H1 (cell line): ENCODE measurements at regions not wholly inside any gene's neighbourhood (a gene's known extent, or its start where the extent isn't known, plus 50 kb on each side); places are given as distances from the start of the nearest gene placed in this dataset.

ENCODE experiments used
- CTCF ChIA-PET: fragments of 300-600 bp; sonication (Branson Sonifier 250); formaldehyde crosslinking; loops from one replicate; lab custom pipeline; 2021; ENCODE audit not compliant: partially characterized antibody; lab: Charles Lee
- POLR2A ChIA-PET: fragments of 300-600 bp; sonication (Branson Sonifier 250); formaldehyde crosslinking; loops from one replicate; lab custom pipeline; 2021; ENCODE audit warnings: inconsistent platforms; ENCODE audit not compliant: partially characterized antibody; lab: Charles Lee
- DNase-seq, 2 experiments: peaks; one replicate each; pipeline versions ENCODE4 v3.0.0 to v3.0.0-alpha.2; 2010 to 2022; ENCODE audit warnings: low spot score in 2 of 2, low read depth in 1 of 2, mixed read lengths in 1 of 2
- FAIRE-seq: peaks from 2 replicates; lab custom pipeline; 2011; peaks lifted over from hg19 to GRCh38; lab: Jason Lieb, UNC
- H2AFZ ChIP-seq: 2 replicates; pipeline ENCODE4 v1.8.1; 2012; ENCODE audit warnings: low read length, inconsistent platforms
- H2AK5ac ChIP-seq: 2 replicates; pipeline ENCODE4 v1.6.1; 2013; ENCODE audit warnings: low read depth, low read length
- H2BK120ac ChIP-seq: replicated peaks from 2 replicates; pipeline ENCODE3; 2013; ENCODE audit warnings: low read depth, low read length, inconsistent platforms
- H2BK12ac ChIP-seq: 2 replicates; pipeline ENCODE4 v1.6.1; 2013; ENCODE audit warnings: low read depth, low read length
- H2BK15ac ChIP-seq: 2 replicates; pipeline ENCODE4 v1.6.1; 2013; ENCODE audit warnings: low read length
- H2BK20ac ChIP-seq: 2 replicates; pipeline ENCODE4 v1.6.1; 2013; ENCODE audit warnings: low read length
- H2BK5ac ChIP-seq: 2 replicates; pipeline ENCODE4 v1.6.1; 2013; ENCODE audit warnings: low read depth, low read length
- H3K14ac ChIP-seq: 2 replicates; pipeline ENCODE4 v1.6.1; 2013; ENCODE audit warnings: inconsistent platforms; ENCODE audit not compliant: insufficient read length
- H3K18ac ChIP-seq: 2 replicates; pipeline ENCODE4 v1.6.1; 2013; ENCODE audit warnings: low read length; ENCODE audit errors: extremely low read depth
- H3K23ac ChIP-seq: 2 replicates; pipeline ENCODE4 v1.6.1; 2013; ENCODE audit warnings: inconsistent platforms; ENCODE audit not compliant: insufficient read length
- H3K23me2 ChIP-seq: 2 replicates; pipeline ENCODE4 v1.6.1; 2013; ENCODE audit warnings: low read depth, low read length
- H3K27ac ChIP-seq: 2 replicates; pipeline ENCODE4 v1.6.1; 2011; ENCODE audit warnings: low read depth, low read length, inconsistent platforms
- H3K27me3 ChIP-seq, 4 experiments: replicated peaks in 1 of 4; 1 replicate in 1 of 4; 2 replicates in 3 of 4; pipeline versions ENCODE4 v1.6.1 to v1.8.1; 2011 to 2013; ENCODE audit warnings: low read length in 3 of 4, mild to moderate bottlenecking in 3 of 4, inconsistent platforms in 2 of 4, mixed read lengths in 2 of 4, moderate library complexity in 1 of 4; ENCODE audit not compliant: control insufficient read depth in 3 of 4, insufficient read depth in 3 of 4; ENCODE audit errors: extremely low read depth in 1 of 4
- H3K36me3 ChIP-seq, 4 experiments: 2 replicates each; pipeline versions ENCODE4 v1.6.1 to v1.8.1; 2011 to 2013; ENCODE audit warnings: mild to moderate bottlenecking in 4 of 4, low read length in 3 of 4, moderate library complexity in 2 of 4, control low read depth in 1 of 4, inconsistent platforms in 1 of 4; ENCODE audit not compliant: insufficient read depth in 4 of 4, control insufficient read depth in 2 of 4
- H3K4ac ChIP-seq: replicated peaks from 2 replicates; pipeline ENCODE3; 2013; ENCODE audit warnings: low read length, low read depth, mixed read lengths, inconsistent platforms; ENCODE audit not compliant: insufficient read length
- H3K4me1 ChIP-seq, 4 experiments: replicated peaks in 1 of 4; 1 replicate in 1 of 4; 2 replicates in 3 of 4; pipeline versions ENCODE4 v1.6.1 to v1.8.1; 2011 to 2013; ENCODE audit warnings: low read length in 3 of 4, inconsistent platforms in 2 of 4, mixed read lengths in 1 of 4; ENCODE audit not compliant: insufficient read depth in 4 of 4, control insufficient read depth in 3 of 4
- H3K4me2 ChIP-seq, 2 experiments: 2 replicates each; pipeline versions ENCODE4 v1.6.1 to v1.8.1; 2011 to 2013; ENCODE audit warnings: low read depth in 2 of 2, low read length in 2 of 2, control low read depth in 1 of 2, inconsistent platforms in 1 of 2, mild to moderate bottlenecking in 1 of 2; ENCODE audit not compliant: insufficient read depth in 1 of 2
- H3K4me3 ChIP-seq, 4 experiments: fragments of 200-600, 300-600 bp in 1 of 4; sonication (generic), shearing (Covaris generic), sonication (Bioruptor Twin) in 1 of 4; 2 replicates each; pipeline versions ENCODE4 v1.5.1 to v1.8.1; 2011 to 2016; ENCODE audit warnings: low read length in 4 of 4, low read depth in 3 of 4, control low read depth in 2 of 4, inconsistent platforms in 2 of 4, mild to moderate bottlenecking in 2 of 4, mixed read lengths in 1 of 4, moderate library complexity in 1 of 4; ENCODE audit not compliant: insufficient read depth in 2 of 4; ENCODE audit errors: extremely low read depth in 1 of 4
- H3K56ac ChIP-seq: replicated peaks from 2 replicates; pipeline ENCODE3; 2013; ENCODE audit warnings: low read depth, mild to moderate bottlenecking, mixed read lengths, low read length, inconsistent platforms; ENCODE audit not compliant: insufficient read length
- H3K79me1 ChIP-seq: 2 replicates; pipeline ENCODE4 v1.6.1; 2013; ENCODE audit warnings: low read depth, low read length, control low read depth
- H3K79me2 ChIP-seq, 2 experiments: 2 replicates each; pipeline versions ENCODE4 v1.6.1 to v1.8.1; 2012 to 2013; ENCODE audit warnings: low read length in 2 of 2, mild to moderate bottlenecking in 2 of 2, inconsistent platforms in 1 of 2; ENCODE audit not compliant: insufficient read depth in 2 of 2, control insufficient read depth in 1 of 2
- H3K9ac ChIP-seq, 4 experiments: replicated peaks in 1 of 4; 1 replicate in 1 of 4; 2 replicates in 3 of 4; pipeline versions ENCODE4 v1.6.1 to v1.8.1; 2011 to 2013; ENCODE audit warnings: low read depth in 3 of 4, low read length in 3 of 4, control low read depth in 2 of 4, mild to moderate bottlenecking in 2 of 4, moderate library complexity in 2 of 4, inconsistent platforms in 1 of 4; ENCODE audit errors: extremely low read depth in 1 of 4
- H3K9me3 ChIP-seq, 2 experiments: 2 replicates each; pipeline versions ENCODE4 v1.6.1 to v1.8.1; 2012 to 2013; ENCODE audit warnings: mild to moderate bottlenecking in 2 of 2, moderate library complexity in 2 of 2, control low read depth in 1 of 2, inconsistent platforms in 1 of 2, low read depth in 1 of 2, low read length in 1 of 2, mixed read lengths in 1 of 2; ENCODE audit not compliant: insufficient read depth in 2 of 2
- H4K20me1 ChIP-seq, 2 experiments: replicated peaks in 1 of 2; 2 replicates each; pipeline versions ENCODE3 to v1.8.1; 2011 to 2013; ENCODE audit warnings: inconsistent platforms in 2 of 2, low read length in 2 of 2, mild to moderate bottlenecking in 1 of 2; ENCODE audit not compliant: insufficient read depth in 2 of 2, control insufficient read depth in 1 of 2
- H4K5ac ChIP-seq: 2 replicates; pipeline ENCODE4 v1.6.1; 2013; ENCODE audit warnings: low read length, low read depth, mixed read lengths, inconsistent platforms; ENCODE audit not compliant: insufficient read length
- H4K8ac ChIP-seq: 2 replicates; pipeline ENCODE4 v1.8.0; 2013; ENCODE audit warnings: mild to moderate bottlenecking, moderate library complexity, low read length, inconsistent platforms; ENCODE audit not compliant: insufficient read depth; ENCODE audit errors: extremely low read depth
- H4K91ac ChIP-seq: replicated peaks from 2 replicates; pipeline ENCODE3; 2013; ENCODE audit warnings: low read length, mixed read lengths, inconsistent platforms; ENCODE audit not compliant: insufficient read length
- BCL11A ChIP-seq, 2 experiments: IDR thresholded peaks; one replicate each; pipeline ENCODE4 v1.6.1; 2011; ENCODE audit warnings: low read depth in 2 of 2, low read length in 2 of 2, mild to moderate bottlenecking in 2 of 2
- BRCA1 ChIP-seq: IDR thresholded peaks from 2 replicates; pipeline ENCODE4 v1.6.1; 2012; ENCODE audit warnings: low read depth, low read length, improper control_type of control experiment
- GABPA ChIP-seq: IDR thresholded peaks from 2 replicates; pipeline ENCODE4 v1.6.1; 2011; ENCODE audit warnings: mild to moderate bottlenecking, low read length, moderate library complexity, borderline replicate concordance; ENCODE audit not compliant: insufficient read depth
- JUND ChIP-seq: IDR thresholded peaks from 2 replicates; pipeline ENCODE4 v1.6.1; 2011; ENCODE audit warnings: mild to moderate bottlenecking, improper control_type of control experiment, low read length
- KDM4A ChIP-seq: IDR thresholded peaks from one replicate; pipeline ENCODE4 v1.7.1; 2012; ENCODE audit warnings: low read depth, mild to moderate bottlenecking, moderate library complexity, low read length, inconsistent platforms; ENCODE audit not compliant: severe bottlenecking
- MAFK ChIP-seq: IDR thresholded peaks from 2 replicates; pipeline ENCODE4 v1.6.1; 2012; ENCODE audit warnings: low read depth, mild to moderate bottlenecking, improper control_type of control experiment, low read length
- NANOG ChIP-seq: IDR thresholded peaks from 2 replicates; pipeline ENCODE4 v1.6.1; 2011; ENCODE audit warnings: low read length, low read depth, mild to moderate bottlenecking, inconsistent platforms; ENCODE audit not compliant: insufficient read depth, poor library complexity, severe bottlenecking
- NRF1 ChIP-seq: IDR thresholded peaks from 2 replicates; pipeline ENCODE4 v1.6.1; 2011; ENCODE audit warnings: mild to moderate bottlenecking, low read depth, low read length, improper control_type of control experiment
- PHF8 ChIP-seq: fragments of 200-600 bp; sonication (generic); conservative IDR thresholded peaks from 2 replicates; pipeline ENCODE4 v1.7.1; 2012; ENCODE audit warnings: low read depth, mild to moderate bottlenecking, inconsistent platforms, low read length, moderate library complexity
- SIX5 ChIP-seq: IDR thresholded peaks from 2 replicates; pipeline ENCODE4 v1.6.1; 2011; ENCODE audit warnings: mild to moderate bottlenecking, low read depth, low read length
- WGBS, 2 experiments: shearing (Covaris generic) in 1 of 2; methylation state at CpG; one replicate each; pipeline versions ENCODE4 v1.1.6 to v1.1.7; 2013 to 2015; ENCODE audit warnings: low lambda C conversion rate in 2 of 2, mixed read lengths in 2 of 2, inconsistent platforms in 1 of 2, low coverage in 1 of 2, missing lambda C conversion rate in 1 of 2; ENCODE audit not compliant: insufficient replicate concordance in 2 of 2, insufficient coverage in 1 of 2, insufficient read length in 1 of 2; ENCODE audit errors: extremely low coverage in 1 of 2, missing lambda C conversion rate in 1 of 2; 5-methylcytosine and 5-hydroxymethylcytosine counted together
- TF ChIP-seq, protein P1 (sequence below), 3 experiments: IDR thresholded peaks; 1 replicate in 2 of 3; 2 replicates in 1 of 3; pipeline versions ENCODE4 v1.5.1 to v1.6.1; 2011; ENCODE audit warnings: low read length in 3 of 3, mild to moderate bottlenecking in 3 of 3, inconsistent platforms in 2 of 3, low read depth in 1 of 3, moderate library complexity in 1 of 3; ENCODE audit not compliant: insufficient read depth in 1 of 3; ENCODE audit errors: control extremely low read depth in 1 of 3
- TF ChIP-seq, protein P2 (sequence below): IDR thresholded peaks from 2 replicates; pipeline ENCODE4 v1.6.1; 2012; ENCODE audit warnings: inconsistent platforms

DNA sequence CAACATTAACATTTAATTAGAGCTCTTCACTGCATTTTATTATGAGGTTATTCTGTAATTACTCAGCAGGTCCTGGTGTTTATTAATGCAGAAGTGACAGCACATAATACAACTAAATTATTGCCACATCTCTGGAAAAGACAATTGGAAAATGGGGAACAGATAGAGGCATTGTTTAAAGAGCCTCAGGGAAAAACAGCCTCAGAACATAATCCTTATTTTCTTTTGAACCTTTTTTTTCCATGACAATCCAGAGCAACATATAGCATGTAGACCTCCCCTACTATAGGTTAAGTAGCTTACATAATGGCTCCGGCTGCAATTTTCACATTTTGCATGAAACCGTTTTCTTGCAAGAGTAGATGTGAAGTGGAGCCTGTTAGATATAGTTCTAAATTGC is 87.2 kb downstream of the RMI1 start:
- ChIA-PET POLR2A (no interaction called here), CTCF (interaction anchor here (1.2 kb wide), 1 partner anchor 105 kb away, joined by 8 read pairs; no protein-coding TSS in a partner anchor)
- no peaks in the 10 kb centered on the region for H4K20me1 ChIP-seq
- no peak overlapping the region for H2BK15ac ChIP-seq
- WGBS, 2 experiments: 92% methylated on average over 2 of the region's 2 CpGs; no CpG with 5 or more reads in 1 of the 2 experiments
- H3K36me3 ChIP-seq: no peaks in the 10 kb centered on the region
- H3K23ac ChIP-seq: no peak overlapping the region
- no peak overlapping the region for H3K4ac ChIP-seq
- no peak overlapping the region for H2AFZ ChIP-seq
- no peak overlapping the region for H3K18ac ChIP-seq
- H3K27me3 ChIP-seq: no peaks in the 10 kb centered on the region
- no peak overlapping the region for H3K56ac ChIP-seq
- H2BK5ac ChIP-seq: no peak overlapping the region
- H3K4me3 ChIP-seq: no peak overlapping the region
- H3K9me3 ChIP-seq: no peaks in the 10 kb centered on the region; a peak in 1 of 4 replicates
- H3K23me2 ChIP-seq: no peaks in the 10 kb centered on the region
- H4K91ac ChIP-seq: no peak overlapping the region
- no peak overlapping the region for H3K14ac ChIP-seq
- no peaks in the 10 kb centered on the region for H3K4me1 ChIP-seq
- no peak overlapping the region for H2AK5ac ChIP-seq
- H3K9ac ChIP-seq: no peak overlapping the region
- H2BK12ac ChIP-seq: no peak overlapping the region
- no peak overlapping the region for H2BK20ac ChIP-seq
- DNase-seq (no peak), FAIRE-seq (no peak)
- no peak overlapping the region for H3K27ac ChIP-seq
- no peak overlapping the region for H4K5ac ChIP-seq
- H3K79me1 ChIP-seq: no peaks in the 10 kb centered on the region
- H3K4me2 ChIP-seq: no peak overlapping the region
- no peaks in the 10 kb centered on the region for H3K79me2 ChIP-seq
- H4K8ac ChIP-seq: no peak overlapping the region
- no peak overlapping the region for H2BK120ac ChIP-seq
- TF ChIP-seq MAFK: no peak
- TF ChIP-seq NRF1: no peak
- TF ChIP-seq, protein P1, sequence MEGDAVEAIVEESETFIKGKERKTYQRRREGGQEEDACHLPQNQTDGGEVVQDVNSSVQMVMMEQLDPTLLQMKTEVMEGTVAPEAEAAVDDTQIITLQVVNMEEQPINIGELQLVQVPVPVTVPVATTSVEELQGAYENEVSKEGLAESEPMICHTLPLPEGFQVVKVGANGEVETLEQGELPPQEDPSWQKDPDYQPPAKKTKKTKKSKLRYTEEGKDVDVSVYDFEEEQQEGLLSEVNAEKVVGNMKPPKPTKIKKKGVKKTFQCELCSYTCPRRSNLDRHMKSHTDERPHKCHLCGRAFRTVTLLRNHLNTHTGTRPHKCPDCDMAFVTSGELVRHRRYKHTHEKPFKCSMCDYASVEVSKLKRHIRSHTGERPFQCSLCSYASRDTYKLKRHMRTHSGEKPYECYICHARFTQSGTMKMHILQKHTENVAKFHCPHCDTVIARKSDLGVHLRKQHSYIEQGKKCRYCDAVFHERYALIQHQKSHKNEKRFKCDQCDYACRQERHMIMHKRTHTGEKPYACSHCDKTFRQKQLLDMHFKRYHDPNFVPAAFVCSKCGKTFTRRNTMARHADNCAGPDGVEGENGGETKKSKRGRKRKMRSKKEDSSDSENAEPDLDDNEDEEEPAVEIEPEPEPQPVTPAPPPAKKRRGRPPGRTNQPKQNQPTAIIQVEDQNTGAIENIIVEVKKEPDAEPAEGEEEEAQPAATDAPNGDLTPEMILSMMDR (IDR thresholded peaks at IDR 0.05; ENCODE audit: control extremely low read depth in 1 of 3, insufficient read depth in 1 of 3, low read depth in 1 of 3, low read length in 3 of 3): no peak
- TF ChIP-seq NANOG: no peak
- TF ChIP-seq, protein P2, sequence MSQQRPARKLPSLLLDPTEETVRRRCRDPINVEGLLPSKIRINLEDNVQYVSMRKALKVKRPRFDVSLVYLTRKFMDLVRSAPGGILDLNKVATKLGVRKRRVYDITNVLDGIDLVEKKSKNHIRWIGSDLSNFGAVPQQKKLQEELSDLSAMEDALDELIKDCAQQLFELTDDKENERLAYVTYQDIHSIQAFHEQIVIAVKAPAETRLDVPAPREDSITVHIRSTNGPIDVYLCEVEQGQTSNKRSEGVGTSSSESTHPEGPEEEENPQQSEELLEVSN: no peak
- no peak for TF ChIP-seq JUND
- no peak for TF ChIP-seq KDM4A
- TF ChIP-seq BRCA1: no peak
- no peak for TF ChIP-seq PHF8
- no peak for TF ChIP-seq GABPA
- no peak for TF ChIP-seq BCL11A (IDR thresholded peaks at IDR 0.05; ENCODE audit: low read depth in 2 of 2, low read length in 2 of 2)
- TF ChIP-seq SIX5: no peak
